Lower leg skin (tissue), 3 donors: ENCODE measurements at regions not wholly inside any gene's neighbourhood (a gene's known extent, or its start where the extent isn't known, plus 50 kb on each side); places are given as distances from the start of the nearest gene placed in this dataset.

Experiments used
- POLR2A ChIP-seq, 2 donors: fragments of 450-650 bp; IDR thresholded peaks; one replicate each; pipeline ENCODE4 v1.6.1; 2016 to 2017; ENCODE audit warnings: antibody characterized with exemption in 2 of 2, mild to moderate bottlenecking in 1 of 2, moderate library complexity in 1 of 2
- TF ChIP-seq, protein P1 (sequence below), 3 donors: fragments of 450-650 bp; IDR thresholded peaks; one replicate each; pipeline ENCODE4 v1.5.1; 2016; ENCODE audit warnings: antibody characterized with exemption in 3 of 3, mild to moderate bottlenecking in 3 of 3, moderate library complexity in 2 of 3

DNA sequence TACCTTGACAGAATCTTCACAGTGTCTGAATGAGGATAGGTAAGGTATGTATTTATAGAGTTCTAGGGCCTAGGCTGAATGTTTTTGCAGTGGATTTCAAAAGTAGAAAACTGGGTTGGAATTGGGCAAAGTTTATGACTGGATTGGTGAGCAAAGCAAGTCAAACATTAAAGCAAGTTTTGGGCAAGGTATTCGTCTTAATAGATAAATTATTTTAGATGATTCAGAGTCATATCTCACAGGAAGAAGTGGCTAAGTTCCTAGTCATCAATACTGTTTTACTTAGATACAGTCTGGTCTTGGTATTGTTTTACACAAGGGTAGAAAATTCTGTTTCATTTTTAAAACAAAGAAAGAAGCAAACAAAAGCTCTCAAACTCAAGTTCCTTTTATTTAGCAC lies 284.1 kb upstream of the EPHA7 start:
- TF ChIP-seq, protein P1, sequence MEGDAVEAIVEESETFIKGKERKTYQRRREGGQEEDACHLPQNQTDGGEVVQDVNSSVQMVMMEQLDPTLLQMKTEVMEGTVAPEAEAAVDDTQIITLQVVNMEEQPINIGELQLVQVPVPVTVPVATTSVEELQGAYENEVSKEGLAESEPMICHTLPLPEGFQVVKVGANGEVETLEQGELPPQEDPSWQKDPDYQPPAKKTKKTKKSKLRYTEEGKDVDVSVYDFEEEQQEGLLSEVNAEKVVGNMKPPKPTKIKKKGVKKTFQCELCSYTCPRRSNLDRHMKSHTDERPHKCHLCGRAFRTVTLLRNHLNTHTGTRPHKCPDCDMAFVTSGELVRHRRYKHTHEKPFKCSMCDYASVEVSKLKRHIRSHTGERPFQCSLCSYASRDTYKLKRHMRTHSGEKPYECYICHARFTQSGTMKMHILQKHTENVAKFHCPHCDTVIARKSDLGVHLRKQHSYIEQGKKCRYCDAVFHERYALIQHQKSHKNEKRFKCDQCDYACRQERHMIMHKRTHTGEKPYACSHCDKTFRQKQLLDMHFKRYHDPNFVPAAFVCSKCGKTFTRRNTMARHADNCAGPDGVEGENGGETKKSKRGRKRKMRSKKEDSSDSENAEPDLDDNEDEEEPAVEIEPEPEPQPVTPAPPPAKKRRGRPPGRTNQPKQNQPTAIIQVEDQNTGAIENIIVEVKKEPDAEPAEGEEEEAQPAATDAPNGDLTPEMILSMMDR (IDR thresholded peaks at IDR 0.05) = no peak
- TF ChIP-seq POLR2A (IDR thresholded peaks at IDR 0.05) = no peak
